Gastrocnemius medialis (tissue), 4 donors: ENCODE measurements at regions not wholly inside any gene's neighbourhood (a gene's known extent, or its start where the extent isn't known, plus 50 kb on each side); places are given as distances from the start of the nearest gene placed in this dataset.

Experiments used
- ATAC-seq, 2 donors: fragments of 150-250 bp; one replicate each; pipeline ENCODE4 v1.9.1; 2016
- DNase-seq, 2 donors: peaks; one replicate each; pipeline ENCODE4 v3.0.0-alpha.2; 2019
- H3K27ac ChIP-seq, 4 donors: fragments of 200-600 bp; sonication (generic); 1 replicate in 1 of 4; 2 replicates in 3 of 4; pipeline ENCODE4 v1.5.1; 2016 to 2018; ENCODE audit warnings: mild to moderate bottlenecking in 2 of 4, moderate library complexity in 1 of 4
- H3K27me3 ChIP-seq, 3 donors: fragments of 200-600 bp; sonication (generic) in 2 of 3; 1 replicate in 1 of 3; 2 replicates in 2 of 3; pipeline versions ENCODE4 v1.5.1 to v1.6.0; 2016 to 2019; ENCODE audit warnings: mild to moderate bottlenecking in 1 of 3, moderate library complexity in 1 of 3
- H3K36me3 ChIP-seq, 2 donors: fragments of 200-600 bp; sonication (generic) in 1 of 2; one replicate each; pipeline ENCODE4 v1.5.1; 2017 to 2018
- H3K4me1 ChIP-seq, 2 donors: fragments of 200-600 bp; sonication (generic) in 1 of 2; one replicate each; pipeline ENCODE4 v1.5.1; 2016 to 2017; ENCODE audit warnings: mild to moderate bottlenecking in 2 of 2
- H3K4me3 ChIP-seq, 4 donors: fragments of 200-600 bp; sonication (generic) in 3 of 4; 1 replicate in 1 of 4; 2 replicates in 3 of 4; pipeline ENCODE4 v1.5.1; 2016 to 2019; ENCODE audit warnings: mild to moderate bottlenecking in 2 of 4
- H3K9me3 ChIP-seq, 3 donors: fragments of 200-600 bp; sonication (generic) in 2 of 3; 1 replicate in 1 of 3; 2 replicates in 2 of 3; pipeline ENCODE4 v1.5.1; 2016 to 2019
- CTCF ChIP-seq, 5 experiments: fragments of 450-650 bp in 3 of 5; fragments of 200-600 bp in 2 of 5; sonication (generic) in 2 of 5; IDR thresholded peaks in 4 of 5; conservative IDR thresholded peaks in 1 of 5; 1 replicate in 4 of 5; 2 replicates in 1 of 5; pipeline ENCODE4 v1.5.1; 2016 to 2019; ENCODE audit warnings: antibody characterized with exemption in 5 of 5, mild to moderate bottlenecking in 3 of 5, moderate library complexity in 3 of 5
- POLR2A ChIP-seq, 2 donors: fragments of 450-650 bp; IDR thresholded peaks; one replicate each; pipeline ENCODE4 v1.6.1; 2017; ENCODE audit warnings: antibody characterized with exemption in 2 of 2, mild to moderate bottlenecking in 2 of 2, moderate library complexity in 2 of 2
- in situ Hi-C, 4 donors: fragments of 200-750 bp; cut with MboI; loops; one replicate each; pipeline versions ENCODE4 v1.15.0 to v1.8.0; 2017; ENCODE audit warnings: low sequenced_read_pairs in 4 of 4
- intact Hi-C: fragments of 100-400 bp; cut with DNase I; formaldehyde crosslinking; loops from one replicate; pipeline ENCODE4 v1.15.1; 2023; ENCODE audit warnings: low total_unique reads

GRCh38 chr22:47612311-47612910 is 850.0 kb downstream of the TBC1D22A start:
- no peak overlapping the region for H3K27ac ChIP-seq
- DNase-seq (no peak), ATAC-seq (no peak)
- no peak overlapping the region for H3K4me3 ChIP-seq
- in situ Hi-C loops: no loop called here
- TF ChIP-seq POLR2A (IDR thresholded peaks at IDR 0.05) (no peak), CTCF (IDR thresholded peaks at IDR 0.05 in 4 of 5, conservative IDR thresholded peaks at IDR 0.05 in 1 of 5) (no peak)
- intact Hi-C loops: no loop called here
- no peaks in the 10 kb centered on the region for H3K36me3 ChIP-seq
- H3K27me3 ChIP-seq: peaks cover under 1 to 2% (median 2%) of the 10 kb centered on the region in 3 donors
- no peaks in the 10 kb centered on the region for H3K9me3 ChIP-seq
- H3K4me1 ChIP-seq: no peaks in the 10 kb centered on the region

- no peak overlapping the region for H3K4me3 ChIP-seq
- no peak for DNase-seq
- H3K27ac ChIP-seq: no peak overlapping the region
- in situ Hi-C loops: no loop called here
- no peaks in the 10 kb centered on the region for H3K27me3 ChIP-seq
- TF ChIP-seq CTCF (IDR thresholded peaks at IDR 0.05 in 4 of 5, conservative IDR thresholded peaks at IDR 0.05 in 1 of 5) (no peak), POLR2A (IDR thresholded peaks at IDR 0.05) (no peak)
- no peak for ATAC-seq
- no peaks in the 10 kb centered on the region for H3K4me1 ChIP-seq
- intact Hi-C loops: no loop called here
- H3K36me3 ChIP-seq: no peaks in the 10 kb centered on the region
- no peaks in the 10 kb centered on the region for H3K9me3 ChIP-seq
These were observed 848.3 kb downstream of the TBC1D22A start for GRCh38 chr22:47610764-47611163.

- no peaks in the 10 kb centered on the region for H3K4me1 ChIP-seq
- no peak overlapping the region for H3K27ac ChIP-seq
- in situ Hi-C loops (no loop called here), intact Hi-C loops (no loop called here)
- ATAC-seq: no peak
- TF ChIP-seq CTCF (IDR thresholded peaks at IDR 0.05 in 4 of 5, conservative IDR thresholded peaks at IDR 0.05 in 1 of 5): no peak
- no peak for TF ChIP-seq POLR2A (IDR thresholded peaks at IDR 0.05)
- no peaks in the 10 kb centered on the region for H3K9me3 ChIP-seq
- H3K27me3 ChIP-seq: no peaks in the 10 kb centered on the region
- H3K36me3 ChIP-seq: no peaks in the 10 kb centered on the region
- no peak for DNase-seq
- no peak overlapping the region for H3K4me3 ChIP-seq
These were observed 847.8 kb downstream of the TBC1D22A start for GRCh38 chr22:47610281-47610680.

GRCh38 chr22:47609653-47610052 is 847.2 kb downstream of the TBC1D22A start:
- H3K4me3 ChIP-seq: no peak overlapping the region
- ATAC-seq (no peak), DNase-seq (no peak)
- intact Hi-C loops: no loop called here
- no peaks in the 10 kb centered on the region for H3K4me1 ChIP-seq
- in situ Hi-C loops: no loop called here
- no peak for TF ChIP-seq CTCF (IDR thresholded peaks at IDR 0.05 in 4 of 5, conservative IDR thresholded peaks at IDR 0.05 in 1 of 5)
- no peak for TF ChIP-seq POLR2A (IDR thresholded peaks at IDR 0.05)
- no peaks in the 10 kb centered on the region for H3K36me3 ChIP-seq
- no peaks in the 10 kb centered on the region for H3K9me3 ChIP-seq
- H3K27me3 ChIP-seq: no peaks in the 10 kb centered on the region
- no peak overlapping the region for H3K27ac ChIP-seq

- DNase-seq (no peak), ATAC-seq (no peak)
- TF ChIP-seq POLR2A (IDR thresholded peaks at IDR 0.05) (no peak), CTCF (IDR thresholded peaks at IDR 0.05 in 4 of 5, conservative IDR thresholded peaks at IDR 0.05 in 1 of 5) (no peak)
- no peaks in the 10 kb centered on the region for H3K4me1 ChIP-seq
- in situ Hi-C loops: no loop called here
- intact Hi-C loops: no loop called here
- no peak overlapping the region for H3K4me3 ChIP-seq
- no peaks in the 10 kb centered on the region for H3K27me3 ChIP-seq
- H3K27ac ChIP-seq: no peak overlapping the region
- H3K9me3 ChIP-seq: no peaks in the 10 kb centered on the region
- no peaks in the 10 kb centered on the region for H3K36me3 ChIP-seq
These were observed 846.0 kb downstream of the TBC1D22A start for GRCh38 chr22:47608421-47608820.
